Activated T-cell treated with anti-CD3 and anti-CD28 coated beads for 24 hours (primary cell): ENCODE measurements at regions not wholly inside any gene's neighbourhood (a gene's known extent, or its start where the extent isn't known, plus 50 kb on each side); places are given as distances from the start of the nearest gene placed in this dataset.
"Not testable (repeated sequence)": the region's sequence is repeated elsewhere in the genome, so short reads cannot be mapped to it uniquely, and the experiment has no call there.

Source experiments
- DNase-seq: peaks from one replicate; pipeline ENCODE4 v3.0.0-alpha.2; 2020; ENCODE audit warnings: low read depth

DNA sequence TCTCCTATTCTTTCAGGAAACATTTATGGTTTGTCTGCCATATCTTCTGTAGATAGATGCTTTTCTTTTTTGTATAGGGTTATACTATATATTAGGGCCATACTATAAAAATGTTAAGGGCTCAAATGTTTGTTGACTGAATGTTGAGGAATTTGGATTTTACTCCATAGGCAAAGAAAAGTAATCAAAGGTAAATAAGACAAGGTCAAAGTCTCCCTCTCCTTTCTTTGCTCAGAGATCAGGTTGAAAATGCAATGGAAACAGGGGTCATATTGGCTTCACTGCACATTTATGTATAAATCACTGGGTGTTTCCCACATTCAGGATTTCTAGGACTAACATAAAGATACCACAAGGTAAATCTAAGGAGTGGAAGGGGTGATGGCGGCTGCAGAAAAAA lies 291.4 kb upstream of the FZD8 start:
- DNase-seq = no peak

DNA sequence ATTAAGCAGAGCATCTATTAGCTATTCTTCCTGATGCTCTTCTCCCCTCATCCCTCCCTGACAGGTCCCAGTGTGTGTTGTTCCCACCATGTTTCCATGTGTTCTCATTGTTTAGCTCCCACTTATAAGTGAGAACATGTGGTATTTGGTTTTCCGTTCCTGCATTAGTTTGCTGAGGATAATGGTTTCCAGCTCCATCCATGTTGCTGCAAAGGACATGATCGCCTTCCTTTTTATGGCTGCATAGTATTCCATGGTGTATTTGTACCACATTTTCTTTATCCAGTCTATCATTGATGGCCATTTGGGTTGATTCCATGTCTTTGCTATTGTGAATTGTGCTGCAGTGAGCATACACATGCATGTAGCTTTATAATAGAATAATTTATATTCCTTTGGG lies 287.9 kb upstream of the FZD8 start:
- DNase-seq = not testable (repeated sequence)

DNA sequence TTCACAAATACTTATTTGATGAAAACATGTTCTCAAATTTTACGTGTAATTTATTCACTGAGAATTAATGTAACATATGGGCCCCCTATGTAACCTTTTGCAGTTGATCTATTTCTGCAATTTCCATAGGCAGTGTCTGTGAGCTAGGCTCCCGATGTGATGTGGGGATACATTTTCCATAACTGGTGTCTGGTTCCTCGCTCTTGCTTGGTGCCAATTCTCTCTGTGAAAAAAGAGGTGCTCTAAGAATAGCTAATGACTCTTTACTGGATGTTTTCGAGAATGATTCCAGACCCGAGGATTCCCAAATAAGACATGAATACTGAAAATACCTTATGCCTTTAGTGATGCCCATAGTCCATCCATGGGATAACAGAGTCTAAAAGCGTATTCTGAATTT lies 286.7 kb upstream of the FZD8 start:
- DNase-seq = no peak

DNA sequence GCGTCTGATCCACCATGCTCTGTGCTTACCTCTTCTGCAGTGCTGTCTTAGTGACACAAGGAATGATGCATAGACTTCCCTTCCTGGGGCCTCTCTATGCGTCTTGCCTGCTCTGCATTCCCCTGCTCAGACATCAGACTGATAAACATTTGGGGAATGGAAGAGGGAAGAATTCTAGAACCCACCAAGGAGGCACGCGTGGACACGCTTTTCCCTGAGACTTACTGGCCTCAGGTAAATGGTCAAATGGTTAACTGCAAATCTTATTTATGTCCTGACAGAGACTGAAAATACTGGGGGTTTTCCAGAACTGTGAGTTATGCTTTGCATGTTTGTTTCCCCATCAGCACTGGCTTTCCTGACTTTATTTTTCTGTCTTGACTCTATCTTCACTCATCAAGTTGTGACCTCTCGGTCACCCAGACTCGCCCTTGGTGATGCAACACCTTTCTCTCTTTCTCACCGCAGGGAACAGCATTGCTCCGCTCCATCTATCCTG lies 285.9 kb upstream of the FZD8 start:
- no peak for DNase-seq

DNA sequence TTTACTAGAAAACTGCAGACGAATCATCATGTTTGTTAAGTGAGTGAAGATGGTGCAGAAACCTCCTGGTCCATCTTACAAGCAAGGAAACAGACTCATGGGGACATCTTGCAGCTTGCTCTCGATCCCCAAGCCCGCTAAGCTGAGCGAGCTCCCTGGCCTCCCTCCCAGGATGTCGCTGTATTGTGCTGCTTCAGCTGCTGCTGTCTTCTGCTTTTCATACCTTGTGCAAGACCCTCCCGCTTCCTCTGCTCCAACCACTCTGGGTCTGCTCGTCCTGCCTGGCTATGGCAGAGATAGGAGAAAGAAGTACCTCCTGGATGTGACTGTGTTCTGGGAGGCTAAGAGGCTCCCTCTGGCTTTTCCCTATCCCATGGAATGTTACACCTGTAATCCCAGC lies 285.2 kb upstream of the FZD8 start:
- no peak for DNase-seq

DNA sequence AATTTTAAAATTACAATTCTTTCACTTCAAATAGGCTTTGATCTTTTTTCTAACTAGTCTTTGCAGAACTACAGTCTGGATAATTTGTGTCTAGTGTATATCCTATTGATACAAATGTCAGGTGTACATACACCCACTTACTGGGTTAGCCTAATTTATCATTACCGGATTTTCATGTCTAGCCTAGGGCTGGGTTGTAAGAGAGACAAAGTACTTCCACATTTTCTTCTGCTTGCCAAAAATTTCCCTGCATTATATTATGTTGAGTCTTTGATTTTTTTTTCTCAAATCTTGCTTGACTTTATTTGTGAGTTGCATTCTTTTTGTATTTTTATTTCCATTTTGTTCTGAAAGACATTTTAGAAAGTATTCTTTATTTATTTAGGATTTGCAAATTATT lies 284.8 kb upstream of the FZD8 start:
- DNase-seq = no peak

DNA sequence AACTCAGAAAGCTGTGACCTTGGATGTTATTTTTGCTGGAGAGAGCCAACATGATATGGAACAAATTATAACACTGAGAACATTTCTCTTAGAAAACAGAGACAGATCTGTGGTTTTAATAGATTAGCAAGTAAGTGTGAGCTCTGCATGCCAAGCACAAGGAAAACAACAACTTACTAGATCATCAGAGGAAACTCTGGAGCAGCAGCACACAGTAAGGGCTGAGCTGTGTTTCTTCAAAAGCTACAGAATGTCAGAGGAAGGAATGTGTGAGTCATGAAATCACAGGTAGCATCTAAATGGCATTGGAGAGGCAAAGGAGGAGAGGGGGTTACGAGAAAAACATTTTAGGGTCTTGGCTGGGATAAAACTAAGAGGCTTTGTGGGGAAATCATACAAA lies 283.4 kb upstream of the FZD8 start:
- no peak for DNase-seq

DNA sequence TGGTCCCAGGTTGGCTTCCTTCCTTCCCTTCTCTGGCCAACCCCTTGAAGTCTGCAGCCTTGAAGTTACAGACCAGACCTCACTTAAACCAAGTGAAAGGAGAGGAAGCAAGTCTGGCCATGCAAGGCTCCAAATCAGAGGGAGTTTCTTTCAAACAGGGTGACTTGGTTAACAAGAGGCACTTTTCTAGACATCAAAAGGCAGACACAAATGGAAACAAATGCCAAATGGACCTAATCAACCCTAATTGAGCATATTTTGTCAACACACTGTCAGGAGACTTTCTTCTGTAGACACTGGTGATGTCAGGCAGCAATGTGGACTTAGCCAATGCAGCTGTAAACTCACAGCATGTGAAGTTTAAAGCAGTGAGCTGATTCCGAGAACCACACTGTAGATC lies 282.7 kb upstream of the FZD8 start:
- no peak for DNase-seq

DNA sequence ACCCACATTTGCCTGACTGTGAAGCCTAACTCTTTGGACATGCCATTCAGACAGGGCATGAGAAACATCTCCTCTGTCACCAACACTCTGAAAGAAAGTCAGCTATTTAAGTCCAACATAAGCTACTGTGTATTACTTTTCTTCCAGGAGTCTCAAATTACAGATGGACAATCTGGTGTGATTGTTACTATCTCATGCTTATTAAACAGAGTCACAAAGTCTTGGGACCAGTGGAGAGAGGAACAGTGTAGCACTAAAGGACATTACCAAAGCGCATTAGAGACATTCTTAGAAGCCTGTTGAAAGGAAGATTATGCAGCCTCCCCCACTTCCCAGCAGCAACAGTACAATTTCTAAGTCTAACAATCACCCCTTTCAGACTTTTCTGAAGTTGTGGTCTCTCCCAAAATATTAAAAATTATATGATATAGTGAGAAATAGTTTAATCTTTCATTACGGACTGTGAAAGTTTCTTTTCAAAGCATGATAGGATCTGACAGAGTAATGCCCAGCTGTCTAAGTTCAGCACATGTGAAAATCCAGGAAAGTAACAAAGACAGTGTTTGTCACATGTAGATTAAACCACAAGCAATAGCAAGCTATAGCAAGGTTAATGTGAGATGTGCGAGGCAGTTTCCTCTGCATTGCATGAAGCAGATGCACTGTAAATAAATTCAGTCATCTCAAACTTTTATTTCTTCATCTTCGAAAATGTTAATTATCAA lies 280.9 kb upstream of the FZD8 start:
- no peak for DNase-seq

DNA sequence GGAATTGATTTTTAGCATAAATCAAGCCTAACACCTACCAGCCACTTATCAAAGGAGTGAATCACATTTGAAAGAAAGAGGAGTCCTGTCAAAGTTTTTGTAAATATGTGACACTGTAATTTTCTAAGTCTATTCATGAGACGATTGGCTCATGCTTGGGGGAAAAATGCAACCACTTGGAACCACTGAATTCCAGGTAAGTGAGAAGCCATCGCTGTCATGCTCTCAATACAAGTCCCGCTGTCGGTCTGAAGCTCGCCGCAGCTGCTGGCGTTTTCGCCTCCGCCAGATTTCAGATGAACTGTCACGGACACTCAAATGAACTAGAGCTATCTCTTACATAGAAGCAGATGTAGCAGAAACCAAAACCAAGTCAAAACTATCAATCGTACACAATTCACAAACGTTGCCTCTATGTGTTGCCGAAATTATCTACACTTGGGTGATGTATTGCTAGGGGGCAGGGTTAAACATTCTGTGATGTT lies 279.8 kb upstream of the FZD8 start:
- no peak for DNase-seq

DNA sequence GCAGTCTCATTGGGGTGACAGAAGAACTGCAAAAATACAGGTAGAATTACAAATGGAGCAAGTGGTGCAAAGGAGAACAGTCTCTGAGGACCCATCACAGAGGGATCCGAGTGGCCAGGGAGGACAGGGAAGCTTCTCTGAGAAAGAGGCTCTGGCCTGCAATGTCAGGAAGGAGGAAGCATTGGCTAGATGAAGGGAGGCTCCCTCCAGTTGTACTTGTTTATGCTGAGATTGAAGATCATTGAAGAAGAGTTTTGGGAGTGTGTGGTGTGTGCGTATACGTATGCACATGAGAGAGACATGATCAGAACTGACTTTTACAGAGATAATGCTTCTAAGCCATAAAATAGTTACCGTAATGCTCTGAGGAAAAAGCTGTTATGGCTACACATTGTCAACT lies 274.7 kb upstream of the FZD8 start:
- no peak for DNase-seq

DNA sequence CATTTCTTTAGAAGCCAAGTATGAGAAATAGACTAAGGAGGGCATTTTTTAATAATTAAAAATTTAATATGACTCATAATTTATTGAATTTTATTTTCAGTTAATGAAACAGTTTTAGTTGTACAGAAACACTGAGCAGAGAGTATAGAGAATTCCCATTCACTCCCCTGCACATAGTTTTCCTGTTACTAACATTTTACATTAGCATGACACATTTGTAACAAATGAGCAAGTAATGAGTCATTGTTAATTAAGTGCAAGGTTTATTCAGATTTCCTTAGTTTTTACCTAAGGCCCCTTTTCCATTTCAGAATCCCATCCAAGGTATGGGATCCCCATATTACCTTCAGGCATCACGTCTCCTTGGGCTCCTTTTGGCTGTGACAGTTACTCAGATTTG lies 271.5 kb upstream of the FZD8 start:
- DNase-seq = no peak

DNA sequence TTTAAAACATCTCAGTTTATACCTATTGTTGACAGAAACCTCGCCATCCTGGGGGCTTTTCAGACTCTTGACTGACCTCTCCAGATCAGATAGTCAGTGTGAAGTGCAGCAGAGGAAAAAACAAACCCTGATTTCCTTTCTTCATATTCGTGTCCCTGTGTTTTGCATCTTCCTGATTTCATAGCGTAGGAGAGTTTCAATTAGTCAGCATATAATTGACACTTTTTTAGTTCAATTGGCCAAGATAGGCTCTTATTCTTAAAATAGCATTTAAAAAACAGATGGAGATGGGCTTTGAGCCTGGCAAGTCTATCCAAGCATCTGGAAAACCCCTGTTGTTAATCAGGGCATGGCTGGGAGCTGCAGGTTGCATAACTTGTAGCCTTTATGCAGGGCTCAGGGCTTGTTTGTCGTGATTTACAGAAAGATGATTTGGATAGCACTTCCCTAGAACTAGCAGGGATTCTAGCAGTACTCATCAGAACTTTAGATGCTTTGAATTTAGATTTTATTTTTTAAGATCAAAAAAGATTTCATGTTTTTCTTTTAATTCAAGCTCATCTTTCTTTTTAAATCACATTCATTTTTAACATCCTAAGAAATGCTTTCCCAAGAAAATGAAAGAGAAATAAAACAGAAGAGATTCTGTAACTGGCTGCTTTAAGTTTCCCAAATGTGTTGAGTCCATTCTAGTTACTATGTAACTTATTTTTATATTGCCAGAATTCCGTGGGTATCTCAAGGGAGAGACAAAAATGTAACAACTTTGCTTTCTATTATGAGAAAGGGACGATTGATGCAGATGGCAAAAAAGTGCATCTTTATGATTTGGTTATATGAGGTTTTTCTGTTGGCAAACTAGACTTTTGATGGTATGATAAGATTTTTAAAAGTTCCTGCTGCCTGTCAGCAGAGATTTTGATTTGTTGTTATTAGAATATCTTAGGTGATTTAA lies 270.8 kb upstream of the FZD8 start:
- DNase-seq = no peak

DNA sequence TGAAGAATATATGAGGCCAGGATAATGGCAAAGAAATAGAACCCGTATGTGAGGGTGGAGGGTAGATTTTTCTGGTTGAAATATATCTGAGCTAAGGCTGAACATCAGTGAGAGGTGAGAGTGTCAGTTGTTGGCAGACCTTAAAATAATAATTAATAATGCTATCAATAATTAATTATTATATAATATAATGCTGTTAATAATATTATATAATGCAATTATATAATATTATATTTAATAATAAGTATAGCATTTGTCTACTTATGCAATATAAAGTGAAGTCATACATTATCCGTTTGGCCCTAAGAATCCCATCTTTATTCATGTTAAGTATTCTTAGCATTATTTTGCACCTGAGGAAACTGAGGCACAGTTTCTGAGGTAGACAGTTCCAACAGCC lies 269.9 kb upstream of the FZD8 start:
- no peak for DNase-seq

DNA sequence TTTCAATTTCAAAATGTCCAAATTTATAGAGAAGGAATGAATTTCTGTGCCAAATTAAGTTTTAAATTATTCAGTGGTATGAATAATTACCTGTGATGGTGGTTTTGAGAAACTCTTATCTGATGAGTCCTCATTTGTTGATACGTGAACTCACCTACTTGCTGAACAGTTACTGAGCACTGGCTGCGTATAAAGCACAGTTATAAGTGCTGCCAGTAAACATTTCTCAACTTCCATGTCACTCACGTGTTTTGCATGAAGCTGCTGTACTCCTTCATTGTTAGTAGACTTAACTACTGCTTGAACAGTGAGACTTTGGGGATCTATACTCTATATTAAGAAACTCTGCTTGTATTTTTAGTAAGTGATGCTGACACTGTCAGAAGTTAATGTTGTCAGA lies 269.1 kb upstream of the FZD8 start:
- no peak for DNase-seq

DNA sequence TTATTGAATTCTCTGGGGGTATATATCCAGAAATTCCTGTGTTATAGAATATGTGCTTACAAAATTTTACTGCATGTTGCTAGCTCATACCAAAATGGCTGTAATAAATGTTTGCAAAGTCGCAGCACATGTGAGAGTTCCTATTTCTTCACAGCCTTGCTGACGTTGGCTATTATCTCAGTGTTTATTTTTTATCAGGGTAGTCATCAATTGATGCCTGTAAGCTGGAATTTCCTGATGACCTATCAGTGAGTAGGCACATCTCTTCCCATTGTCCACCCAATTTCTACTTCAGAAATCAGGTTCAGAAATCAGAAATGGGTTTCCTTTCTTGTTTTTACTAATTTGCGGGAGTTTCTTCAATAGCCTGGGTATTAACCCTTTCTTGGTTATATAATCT lies 268.1 kb upstream of the FZD8 start:
- DNase-seq = no peak

DNA sequence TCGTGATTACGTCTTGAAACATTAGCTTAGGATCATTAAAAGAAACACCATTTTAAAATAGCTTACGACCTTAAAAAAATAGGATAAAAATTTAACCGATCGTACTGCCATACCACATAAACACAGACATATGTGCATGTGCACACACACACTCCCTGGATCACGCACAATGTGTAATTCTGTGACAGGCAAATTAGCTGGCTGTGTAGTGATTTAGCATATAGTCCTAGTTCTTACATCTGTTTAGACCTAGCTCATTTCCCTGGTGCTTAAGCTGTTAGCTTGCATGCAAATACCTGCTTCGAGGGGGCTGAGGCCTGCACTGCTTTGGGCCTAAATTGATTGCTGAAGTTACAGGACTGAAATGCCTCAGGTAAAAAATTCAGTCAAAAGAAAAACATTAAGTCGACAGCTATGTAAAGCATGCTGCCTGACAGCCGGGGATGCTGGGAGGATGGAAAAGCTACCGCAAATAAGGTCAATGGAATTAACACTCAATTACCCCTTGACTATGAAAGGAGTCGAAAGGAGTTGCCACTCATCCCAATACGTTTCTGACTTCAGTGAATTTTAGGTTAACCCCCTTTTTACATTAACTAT lies 267.1 kb upstream of the FZD8 start:
- no peak for DNase-seq

DNA sequence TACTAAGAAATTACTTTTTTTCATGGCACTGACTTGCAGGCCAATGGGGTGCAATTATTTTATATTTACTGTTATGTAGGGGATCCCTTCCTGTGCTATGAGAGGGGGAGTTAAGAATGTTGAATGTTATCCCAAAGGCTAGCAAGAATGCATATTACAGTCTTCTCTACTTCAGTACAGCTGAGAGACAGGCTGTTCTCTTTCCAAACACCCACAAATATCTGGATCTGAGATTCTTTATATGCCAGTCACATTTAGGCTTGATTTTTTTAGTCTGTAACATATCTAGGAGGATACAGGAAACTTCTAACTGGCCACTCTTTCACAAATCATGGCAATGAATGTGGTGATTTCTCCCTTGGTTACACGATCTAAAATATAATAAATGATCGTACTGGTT lies 266.4 kb upstream of the FZD8 start:
- DNase-seq = no peak

DNA sequence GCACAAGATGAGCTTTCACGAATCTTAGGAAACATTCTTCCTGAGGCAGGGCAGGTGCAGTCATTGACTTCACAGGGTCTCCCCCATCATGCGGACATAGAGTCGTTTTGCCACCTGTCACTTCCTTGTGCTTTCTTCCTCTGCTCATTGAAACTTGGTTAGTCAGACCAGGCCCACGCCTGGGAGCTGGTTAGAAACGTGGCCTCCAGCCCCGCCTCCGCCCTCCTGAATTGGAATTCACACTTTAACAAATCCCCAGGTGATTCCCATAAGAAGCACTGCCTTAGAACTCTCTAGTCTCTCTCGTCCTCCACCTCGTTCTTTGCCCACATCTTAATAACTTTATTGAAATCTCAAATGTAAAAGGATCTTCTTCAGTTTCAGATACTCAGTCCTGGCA lies 265.5 kb upstream of the FZD8 start:
- no peak for DNase-seq

DNA sequence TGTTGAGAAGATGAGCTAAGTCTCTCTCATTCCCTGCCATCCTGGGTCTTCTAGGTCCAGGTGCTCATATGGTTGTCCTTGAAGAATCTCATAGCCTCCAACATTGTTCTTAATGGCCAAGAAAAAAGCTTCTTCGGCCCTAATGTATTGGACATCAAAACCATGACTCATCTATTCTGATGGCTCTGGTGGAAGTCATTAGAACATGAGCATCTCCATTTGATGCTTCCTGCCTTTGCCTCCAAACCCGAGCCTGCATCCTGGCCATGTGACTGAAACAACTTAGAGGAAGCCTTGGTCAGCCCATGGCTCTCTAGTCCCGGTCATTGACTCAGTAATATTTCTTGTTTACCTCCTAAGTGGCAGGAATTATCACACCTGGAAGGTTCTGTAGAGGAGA lies 264.1 kb upstream of the FZD8 start:
- no peak for DNase-seq

DNA sequence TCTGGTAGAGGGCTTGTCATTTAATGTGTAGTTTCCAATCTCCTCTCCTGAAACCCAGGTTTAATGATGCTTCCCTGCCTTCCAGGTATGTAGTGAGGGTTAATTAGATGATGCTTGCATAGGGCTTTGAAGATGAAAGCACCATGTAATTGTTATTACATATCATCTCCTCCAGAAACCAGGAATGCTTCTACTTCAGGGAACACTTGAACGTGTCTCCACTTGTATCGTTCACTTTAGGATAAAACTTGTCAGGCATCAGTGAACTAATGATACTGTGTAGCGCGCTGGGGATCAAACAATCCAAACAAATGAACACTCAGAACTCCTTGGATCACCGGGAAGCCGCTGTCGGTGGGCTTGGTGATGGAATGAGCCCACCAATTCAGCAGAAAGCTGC lies 260.9 kb upstream of the FZD8 start:
- DNase-seq = no peak

DNA sequence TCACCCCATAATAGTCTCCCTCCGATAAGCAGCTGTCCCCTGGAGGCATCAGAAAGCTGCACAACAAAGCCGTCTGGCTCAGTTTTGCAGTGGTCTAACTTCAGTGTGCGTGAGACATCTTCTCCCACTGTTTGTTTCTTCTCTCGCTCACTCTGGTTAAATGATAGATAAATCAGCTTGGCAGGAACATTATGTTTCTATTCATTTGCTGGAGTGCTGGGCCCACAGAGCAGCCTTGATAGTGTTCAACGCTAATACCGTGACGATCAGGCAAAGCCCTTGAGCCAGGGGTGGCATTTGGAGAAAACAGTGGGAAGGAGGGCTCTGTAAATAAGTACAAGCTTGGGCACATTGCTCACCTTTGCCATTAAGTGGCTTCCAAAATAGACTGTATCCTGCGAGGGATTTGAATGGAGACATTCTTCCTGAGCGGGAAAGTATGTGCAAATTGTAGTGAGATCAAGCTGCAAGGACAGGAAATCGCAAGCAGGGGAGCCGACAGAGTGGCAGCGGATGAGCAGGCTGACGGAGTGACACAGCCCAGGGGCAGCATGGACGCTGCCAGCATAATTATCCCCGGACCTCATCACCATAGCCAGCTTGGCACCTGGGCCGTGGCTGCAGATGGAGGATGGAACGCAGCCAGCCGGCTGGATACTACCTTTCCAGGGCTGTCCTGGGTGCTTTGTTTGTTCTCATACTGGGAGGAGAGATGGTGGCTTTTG lies 256.8 kb upstream of the FZD8 start:
- DNase-seq = no peak
